NT2/D1 (cell line): ENCODE measurements at regions not wholly inside any gene's neighbourhood (a gene's known extent, or its start where the extent isn't known, plus 50 kb on each side); places are given as distances from the start of the nearest gene placed in this dataset.

Experiments used
- DNase-seq: peaks from one replicate; pipeline ENCODE4 v3.0.0-alpha.2; 2011; ENCODE audit warnings: low read depth, low spot score
- H3K27me3 ChIP-seq: 2 replicates; pipeline ENCODE4 v1.6.0; 2011; ENCODE audit warnings: mild to moderate bottlenecking; ENCODE audit not compliant: insufficient read length, insufficient read depth
- H3K36me3 ChIP-seq: 2 replicates; pipeline ENCODE4 v1.6.1; 2011; ENCODE audit warnings: mild to moderate bottlenecking, low read length, mixed read lengths; ENCODE audit not compliant: insufficient read depth, insufficient read length
- H3K4me1 ChIP-seq: 2 replicates; pipeline ENCODE4 v1.5.1; 2011; ENCODE audit not compliant: insufficient read depth, insufficient read length
- H3K4me3 ChIP-seq: 2 replicates; pipeline ENCODE4 v1.5.1; 2011; ENCODE audit warnings: low read depth; ENCODE audit not compliant: insufficient read length
- H3K9ac ChIP-seq: 2 replicates; pipeline ENCODE4 v1.6.0; 2011; ENCODE audit warnings: low read depth; ENCODE audit not compliant: insufficient read length
- H3K9me3 ChIP-seq: 2 replicates; pipeline ENCODE4 v1.5.1; 2011; ENCODE audit warnings: mild to moderate bottlenecking, low read length; ENCODE audit not compliant: insufficient read depth
- SUZ12 ChIP-seq: IDR thresholded peaks from 2 replicates; pipeline ENCODE4 v1.6.1; 2011; ENCODE audit not compliant: insufficient read length, insufficient read depth; ENCODE audit errors: extremely low read depth
- YY1 ChIP-seq: IDR thresholded peaks from 2 replicates; pipeline ENCODE4 v1.6.1; 2011; ENCODE audit not compliant: insufficient read length, insufficient read depth
- ZNF274 ChIP-seq: IDR thresholded peaks from 2 replicates; pipeline ENCODE4 v1.6.1; 2011; ENCODE audit warnings: mild to moderate bottlenecking, low read depth, low read length

DNA sequence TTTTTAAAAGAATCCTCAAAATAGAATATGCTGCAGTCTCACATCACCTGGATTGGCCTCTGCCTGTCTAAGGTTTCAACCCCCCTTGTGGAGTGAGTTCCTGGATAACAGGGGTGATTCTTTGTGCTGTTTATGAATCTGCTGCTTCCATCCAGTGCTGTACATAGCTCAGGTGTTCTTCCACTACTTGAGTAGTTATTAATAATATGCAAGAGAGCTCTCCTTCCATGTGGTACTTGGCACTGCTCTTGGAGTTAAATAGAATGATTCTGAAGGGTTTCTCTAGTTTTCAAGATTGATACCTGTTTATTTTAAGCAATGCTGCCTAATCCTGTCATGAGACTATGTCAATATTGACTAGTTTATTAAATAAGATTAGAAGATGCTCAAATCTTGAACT is 273.6 kb downstream of the RDH14 start:
- TF ChIP-seq ZNF274, result no peak
- no peak for TF ChIP-seq YY1
- no peak for TF ChIP-seq SUZ12

DNA sequence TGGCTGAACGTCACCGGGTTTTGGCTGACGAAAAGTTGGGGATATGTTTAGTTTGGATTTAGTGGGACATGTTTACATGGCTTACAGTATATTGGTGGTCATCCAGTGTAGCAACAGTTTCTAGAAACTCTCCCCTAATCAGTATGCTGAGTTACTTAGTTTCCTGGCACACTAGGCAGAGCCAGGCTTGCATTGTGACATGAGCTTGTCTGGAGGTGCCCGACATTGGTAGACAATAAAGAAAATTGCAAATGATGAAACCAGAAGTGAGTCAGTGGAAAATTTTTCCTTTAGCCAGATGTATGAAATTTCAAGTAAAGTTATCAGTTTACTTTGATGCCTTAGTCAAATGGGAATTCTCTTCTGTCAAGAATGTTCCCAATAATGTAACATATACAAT is 276.1 kb downstream of the RDH14 start:
- Histone ChIP-seq H3K4me1 (no peaks in the 10 kb centered on the region), H3K27me3 (no peaks in the 10 kb centered on the region), H3K9ac (no peak overlapping the region), H3K36me3 (no peaks in the 10 kb centered on the region), H3K4me3 (no peak overlapping the region), H3K9me3 (no peaks in the 10 kb centered on the region)
- TF ChIP-seq YY1, result no peak
- TF ChIP-seq ZNF274, result no peak
- TF ChIP-seq SUZ12, result no peak
- DNase-seq, result no peak

More for the DNA sequence above, 273.6 kb downstream of the RDH14 start:
- Histone ChIP-seq H3K27me3 (no peaks in the 10 kb centered on the region), H3K9me3 (no peaks in the 10 kb centered on the region), H3K4me1 (no peaks in the 10 kb centered on the region), H3K4me3 (no peak overlapping the region), H3K9ac (no peak overlapping the region), H3K36me3 (no peaks in the 10 kb centered on the region)
- no peak for DNase-seq

DNA sequence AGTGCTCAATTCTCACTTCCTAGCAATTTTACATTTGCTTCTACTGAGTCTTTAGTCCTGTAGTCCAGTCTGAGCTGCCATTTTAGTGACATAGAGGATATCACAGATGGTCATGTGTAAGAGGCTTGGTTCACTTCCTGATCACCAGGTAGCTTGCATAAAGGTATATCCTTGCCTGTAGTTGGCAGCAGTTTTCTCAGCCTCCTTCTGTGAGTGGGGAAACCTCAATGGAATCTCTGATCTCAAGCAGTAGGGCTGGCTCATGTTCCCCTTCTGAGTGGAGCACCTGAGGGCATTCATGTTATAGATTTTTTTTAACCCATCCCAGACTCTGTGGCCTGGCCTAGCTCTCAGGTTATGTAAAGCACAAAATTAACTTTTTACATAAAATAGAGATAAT is 278.4 kb downstream of the RDH14 start:
- Histone ChIP-seq H3K27me3 (no peaks in the 10 kb centered on the region), H3K4me1 (no peaks in the 10 kb centered on the region)

GRCh38 chr2:18276583-18277075 is 283.8 kb downstream of the RDH14 start:
- no peaks in the 10 kb centered on the region for H3K36me3 ChIP-seq
- no peak for DNase-seq
- H3K4me1 ChIP-seq, result no peaks in the 10 kb centered on the region
- H3K9me3 ChIP-seq, result no peaks in the 10 kb centered on the region
- no peak overlapping the region for H3K4me3 ChIP-seq
- TF ChIP-seq ZNF274, result no peak
- TF ChIP-seq SUZ12, result no peak
- no peak for TF ChIP-seq YY1
- no peak overlapping the region for H3K9ac ChIP-seq
- H3K27me3 ChIP-seq, result no peaks in the 10 kb centered on the region

More for the DNA sequence above, 278.4 kb downstream of the RDH14 start:
- no peak overlapping the region for H3K4me3 ChIP-seq
- H3K9me3 ChIP-seq, result no peaks in the 10 kb centered on the region
- TF ChIP-seq ZNF274 (no peak), SUZ12 (no peak), YY1 (no peak)
- no peak overlapping the region for H3K9ac ChIP-seq
- H3K36me3 ChIP-seq, result no peaks in the 10 kb centered on the region
- DNase-seq, result no peak

- no peaks in the 10 kb centered on the region; the same call in 1 of the 2 replicates for H3K9me3 ChIP-seq
- no peaks in the 10 kb centered on the region for H3K27me3 ChIP-seq
- DNase-seq, result no peak
- TF ChIP-seq ZNF274 (no peak), YY1 (no peak), SUZ12 (no peak)
- no peak overlapping the region for H3K9ac ChIP-seq
- H3K4me1 ChIP-seq, result no peaks in the 10 kb centered on the region
- H3K36me3 ChIP-seq, result no peaks in the 10 kb centered on the region
- H3K4me3 ChIP-seq, result no peak overlapping the region
Observed at GRCh38 chr2:18273205-18273604, 287.2 kb downstream of the RDH14 start.

DNA sequence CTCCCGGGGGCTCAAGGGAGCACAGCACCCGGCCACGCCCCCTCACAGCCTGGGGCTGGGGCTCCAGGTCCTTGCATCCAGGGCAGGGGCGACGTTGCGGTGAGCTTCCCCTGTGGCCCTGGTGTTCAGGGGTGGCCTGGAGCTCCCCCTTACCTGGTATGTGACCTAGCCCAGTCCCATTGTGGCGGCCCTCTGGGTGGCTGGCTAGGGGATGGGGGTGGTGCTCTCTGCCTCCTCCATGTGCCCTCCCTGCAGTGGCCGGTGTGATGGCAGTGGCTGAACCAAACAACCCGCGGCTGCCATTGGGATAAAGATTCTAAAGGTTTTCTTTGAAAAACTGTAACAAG is 288.3 kb downstream of the RDH14 start:
- no peak for DNase-seq
- no peak for TF ChIP-seq ZNF274
- no peak for TF ChIP-seq YY1
- TF ChIP-seq SUZ12, result no peak
- no peak overlapping the region for H3K4me3 ChIP-seq
- H3K27me3 ChIP-seq, result no peaks in the 10 kb centered on the region
- no peaks in the 10 kb centered on the region for H3K4me1 ChIP-seq
- H3K9ac ChIP-seq, result no peak overlapping the region
- no peaks in the 10 kb centered on the region for H3K36me3 ChIP-seq
- no peaks in the 10 kb centered on the region; the same call in 1 of the 2 replicates for H3K9me3 ChIP-seq

- H3K9me3 ChIP-seq, result no peaks in the 10 kb centered on the region; the same call in 1 of the 2 replicates
- H3K4me1 ChIP-seq, result no peaks in the 10 kb centered on the region
- H3K4me3 ChIP-seq, result no peak overlapping the region
- H3K36me3 ChIP-seq, result no peaks in the 10 kb centered on the region
- no peaks in the 10 kb centered on the region for H3K27me3 ChIP-seq
- DNase-seq, result no peak
- no peak for TF ChIP-seq SUZ12
- TF ChIP-seq ZNF274, result no peak
- TF ChIP-seq YY1, result no peak
- H3K9ac ChIP-seq, result no peak overlapping the region
Observed at GRCh38 chr2:18271370-18272147, 288.9 kb downstream of the RDH14 start.
